ENCODE measurements at regions not wholly inside any gene's neighbourhood (a gene's known extent, or its start where the extent isn't known, plus 50 kb on each side); places are given as distances from the start of the nearest gene placed in this dataset.

- Histone ChIP-seq H3K27ac (no peak overlapping the region), H3K9me3 (no peaks in the 10 kb centered on the region), H3K4me1 (ENCODE audit: control insufficient read depth in 1 of 2, low read depth in 2 of 2) (peaks cover 0 to 12% of the 10 kb centered on the region in 2 donors), H3K36me3 (no peaks in the 10 kb centered on the region), H3K4me3 (no peak overlapping the region), H3K27me3 (replicated peaks; ENCODE audit: insufficient read depth) (no peaks in the 10 kb centered on the region)
- TF ChIP-seq CTCF (IDR thresholded peaks at IDR 0.05): no peak
- DNase-seq (ENCODE audit: low spot score) (no peak), ATAC-seq (ENCODE audit: insufficient number of reproducible peaks, low FRiP score, low read depth) (no peak)
Measured at GRCh38 chr4:156477636-156478035, 494.0 kb downstream of the PDGFC start.

- H3K27ac ChIP-seq: peak overlapping the region; percentile 40 to 51
- ATAC-seq (ENCODE audit: insufficient number of reproducible peaks, low FRiP score, low read depth): peak; percentile 86
- no peaks in the 10 kb centered on the region for H3K27me3 ChIP-seq (replicated peaks; ENCODE audit: insufficient read depth)
- peaks cover 0 to 12% of the 10 kb centered on the region in 2 donors for H3K4me1 ChIP-seq (ENCODE audit: control insufficient read depth in 1 of 2, low read depth in 2 of 2)
- no peak for DNase-seq (ENCODE audit: low spot score)
- H3K36me3 ChIP-seq: no peaks in the 10 kb centered on the region
- TF ChIP-seq CTCF (IDR thresholded peaks at IDR 0.05): no peak
- no peaks in the 10 kb centered on the region for H3K9me3 ChIP-seq
- no peak overlapping the region for H3K4me3 ChIP-seq
Measured at GRCh38 chr4:156476359-156476758, 495.2 kb downstream of the PDGFC start.

GRCh38 chr4:156475322-156475721 lies 496.3 kb downstream of the PDGFC start:
- DNase-seq (ENCODE audit: low spot score) (no peak), ATAC-seq (ENCODE audit: insufficient number of reproducible peaks, low FRiP score, low read depth) (no peak)
- no peaks in the 10 kb centered on the region for H3K36me3 ChIP-seq
- TF ChIP-seq CTCF (IDR thresholded peaks at IDR 0.05): peak; percentile 60
- no peak overlapping the region for H3K4me3 ChIP-seq
- H3K4me1 ChIP-seq (ENCODE audit: control insufficient read depth in 1 of 2, low read depth in 2 of 2): peaks cover 0 to 12% of the 10 kb centered on the region in 2 donors
- H3K27me3 ChIP-seq (replicated peaks; ENCODE audit: insufficient read depth): no peaks in the 10 kb centered on the region
- H3K27ac ChIP-seq: peak overlapping the region; percentile 24 to 51
- no peaks in the 10 kb centered on the region for H3K9me3 ChIP-seq

- Histone ChIP-seq H3K27me3 (replicated peaks; ENCODE audit: insufficient read depth) (no peaks in the 10 kb centered on the region), H3K4me3 (no peak overlapping the region), H3K4me1 (ENCODE audit: control insufficient read depth in 1 of 2, low read depth in 2 of 2) (peaks cover 0 to 12% of the 10 kb centered on the region in 2 donors), H3K27ac (no peak overlapping the region), H3K9me3 (no peaks in the 10 kb centered on the region), H3K36me3 (no peaks in the 10 kb centered on the region)
- no peak for TF ChIP-seq CTCF (IDR thresholded peaks at IDR 0.05)
- no peak for ATAC-seq (ENCODE audit: insufficient number of reproducible peaks, low FRiP score, low read depth)
- DNase-seq (ENCODE audit: low spot score): no peak
Measured at GRCh38 chr4:156473151-156473550, 498.4 kb downstream of the PDGFC start.

- no peak for TF ChIP-seq CTCF (IDR thresholded peaks at IDR 0.05)
- Histone ChIP-seq H3K36me3 (no peaks in the 10 kb centered on the region), H3K27me3 (replicated peaks; ENCODE audit: insufficient read depth) (no peaks in the 10 kb centered on the region), H3K4me1 (ENCODE audit: control insufficient read depth in 1 of 2, low read depth in 2 of 2) (peaks cover 0 to 12% of the 10 kb centered on the region in 2 donors), H3K9me3 (no peaks in the 10 kb centered on the region), H3K4me3 (no peak overlapping the region), H3K27ac (no peak overlapping the region)
- no peak for ATAC-seq (ENCODE audit: insufficient number of reproducible peaks, low FRiP score, low read depth)
- no peak for DNase-seq (ENCODE audit: low spot score)
Measured at GRCh38 chr4:156472624-156473023, 499.0 kb downstream of the PDGFC start.

Data from thoracic aorta (tissue), 2 donors.